Adrenal gland (tissue), 9 donors: ENCODE measurements at regions not wholly inside any gene's neighbourhood (a gene's known extent, or its start where the extent isn't known, plus 50 kb on each side); places are given as distances from the start of the nearest gene placed in this dataset.

ENCODE experiments used
- DNase-seq, 7 donors: peaks; one replicate each; pipeline ENCODE4 v3.0.0-alpha.2; 2019 to 2020
- H3K27ac ChIP-seq, 5 donors: fragments of 200-600 bp; sonication (generic) in 4 of 5; 1 replicate in 3 of 5; 2 replicates in 2 of 5; pipeline versions ENCODE4 v1.5.1 to v1.8.0; 2016 to 2020; ENCODE audit warnings: mild to moderate bottlenecking in 1 of 5
- H3K27me3 ChIP-seq: fragments of 200-600 bp; 2 replicates; pipeline ENCODE4 v1.8.0; 2021
- H3K36me3 ChIP-seq, 2 donors: fragments of 200-600 bp; replicated peaks in 1 of 2; 1 replicate in 1 of 2; 2 replicates in 1 of 2; pipeline versions ENCODE4 v1.5.1 to v1.8.0; 2018 to 2022
- H3K4me1 ChIP-seq, 2 donors: fragments of 200-600 bp; replicated peaks in 1 of 2; 1 replicate in 1 of 2; 2 replicates in 1 of 2; pipeline versions ENCODE4 v1.5.1 to v1.8.0; 2018 to 2021
- H3K4me3 ChIP-seq, 4 donors: fragments of 200-600 bp; sonication (generic) in 3 of 4; one replicate each; pipeline ENCODE4 v1.5.1; 2016 to 2018
- H3K9me3 ChIP-seq, 3 donors: fragments of 200-600 bp; sonication (generic) in 1 of 3; replicated peaks in 1 of 3; 1 replicate in 2 of 3; 2 replicates in 1 of 3; pipeline versions ENCODE4 v1.5.1 to v1.8.0; 2016 to 2021
- POLR2A ChIP-seq, 2 donors: fragments of 450-650 bp; IDR thresholded peaks; one replicate each; pipeline ENCODE4 v1.6.1; 2017; ENCODE audit warnings: antibody characterized with exemption in 2 of 2, mild to moderate bottlenecking in 2 of 2, moderate library complexity in 1 of 2
- WGBS, 4 donors: extraction: QIAGEN DNeasy Blood & Tissue Kit in 2 of 4; methylation state at CpG; one replicate each; pipeline versions ENCODE4 v1.1.5 to v1.1.7; 2013 to 2017; 5-methylcytosine and 5-hydroxymethylcytosine counted together
- intact Hi-C, 2 donors: fragments of 100-400 bp; cut with DNase I; formaldehyde crosslinking; loops; one replicate each; pipeline versions ENCODE4 v1.14.1 to v1.15.0; 2022 to 2023
- TF ChIP-seq, protein P1 (sequence below), 6 experiments: fragments of 450-650 bp in 4 of 6; fragments of 200-600 bp in 2 of 6; sonication (generic) in 1 of 6; IDR thresholded peaks; 1 replicate in 5 of 6; 2 replicates in 1 of 6; pipeline versions ENCODE4 v1.5.1 to v1.8.0; 2016 to 2021; ENCODE audit warnings: antibody characterized with exemption in 6 of 6, mild to moderate bottlenecking in 2 of 6, moderate library complexity in 1 of 6
- donor health status: healthy with polysubstance abuse.
- donor health status: Bipolar disorder and iron deficiency.
- donor health status: DM: yes; HTN: yes; CAD: no.
- donor health status: DM: no; HTN: no; CAD: no.
- donor health status: DM: no; HTN: no; CAD: no.

DNA sequence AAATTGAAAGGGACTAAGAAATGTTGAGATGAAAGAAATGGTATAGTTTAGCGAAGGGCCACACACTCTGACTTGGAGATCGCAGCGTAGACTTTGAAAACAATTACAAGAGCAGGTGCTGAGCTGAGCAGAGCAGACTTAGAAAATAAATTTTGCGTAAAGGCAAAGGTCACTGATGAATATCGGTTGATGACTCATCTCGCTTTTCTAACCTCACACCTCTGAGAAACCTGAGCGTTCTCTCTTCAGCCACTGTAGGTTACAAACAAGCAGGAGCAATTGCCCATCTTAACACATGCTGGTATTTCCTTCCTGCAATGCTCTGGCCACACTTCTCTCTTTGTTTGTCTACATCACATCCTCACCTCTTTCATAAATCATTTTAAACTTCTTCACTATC, 190.6 kb upstream of the C9orf72 start:
- intact Hi-C loops = no loop called here
- H3K27me3 ChIP-seq = no peaks in the 10 kb centered on the region
- no peaks in the 10 kb centered on the region for H3K36me3 ChIP-seq
- WGBS, 4 donors = 73 to 84% (median 79%) methylated on average over 7 of the region's 7 CpGs
- no peaks in the 10 kb centered on the region for H3K4me1 ChIP-seq
- no peak overlapping the region for H3K4me3 ChIP-seq
- no peak overlapping the region for H3K27ac ChIP-seq
- no peaks in the 10 kb centered on the region for H3K9me3 ChIP-seq
- no peak for DNase-seq
- TF ChIP-seq, protein P1, sequence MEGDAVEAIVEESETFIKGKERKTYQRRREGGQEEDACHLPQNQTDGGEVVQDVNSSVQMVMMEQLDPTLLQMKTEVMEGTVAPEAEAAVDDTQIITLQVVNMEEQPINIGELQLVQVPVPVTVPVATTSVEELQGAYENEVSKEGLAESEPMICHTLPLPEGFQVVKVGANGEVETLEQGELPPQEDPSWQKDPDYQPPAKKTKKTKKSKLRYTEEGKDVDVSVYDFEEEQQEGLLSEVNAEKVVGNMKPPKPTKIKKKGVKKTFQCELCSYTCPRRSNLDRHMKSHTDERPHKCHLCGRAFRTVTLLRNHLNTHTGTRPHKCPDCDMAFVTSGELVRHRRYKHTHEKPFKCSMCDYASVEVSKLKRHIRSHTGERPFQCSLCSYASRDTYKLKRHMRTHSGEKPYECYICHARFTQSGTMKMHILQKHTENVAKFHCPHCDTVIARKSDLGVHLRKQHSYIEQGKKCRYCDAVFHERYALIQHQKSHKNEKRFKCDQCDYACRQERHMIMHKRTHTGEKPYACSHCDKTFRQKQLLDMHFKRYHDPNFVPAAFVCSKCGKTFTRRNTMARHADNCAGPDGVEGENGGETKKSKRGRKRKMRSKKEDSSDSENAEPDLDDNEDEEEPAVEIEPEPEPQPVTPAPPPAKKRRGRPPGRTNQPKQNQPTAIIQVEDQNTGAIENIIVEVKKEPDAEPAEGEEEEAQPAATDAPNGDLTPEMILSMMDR (IDR thresholded peaks at IDR 0.05) = no peak
- no peak for TF ChIP-seq POLR2A (IDR thresholded peaks at IDR 0.05)

DNA sequence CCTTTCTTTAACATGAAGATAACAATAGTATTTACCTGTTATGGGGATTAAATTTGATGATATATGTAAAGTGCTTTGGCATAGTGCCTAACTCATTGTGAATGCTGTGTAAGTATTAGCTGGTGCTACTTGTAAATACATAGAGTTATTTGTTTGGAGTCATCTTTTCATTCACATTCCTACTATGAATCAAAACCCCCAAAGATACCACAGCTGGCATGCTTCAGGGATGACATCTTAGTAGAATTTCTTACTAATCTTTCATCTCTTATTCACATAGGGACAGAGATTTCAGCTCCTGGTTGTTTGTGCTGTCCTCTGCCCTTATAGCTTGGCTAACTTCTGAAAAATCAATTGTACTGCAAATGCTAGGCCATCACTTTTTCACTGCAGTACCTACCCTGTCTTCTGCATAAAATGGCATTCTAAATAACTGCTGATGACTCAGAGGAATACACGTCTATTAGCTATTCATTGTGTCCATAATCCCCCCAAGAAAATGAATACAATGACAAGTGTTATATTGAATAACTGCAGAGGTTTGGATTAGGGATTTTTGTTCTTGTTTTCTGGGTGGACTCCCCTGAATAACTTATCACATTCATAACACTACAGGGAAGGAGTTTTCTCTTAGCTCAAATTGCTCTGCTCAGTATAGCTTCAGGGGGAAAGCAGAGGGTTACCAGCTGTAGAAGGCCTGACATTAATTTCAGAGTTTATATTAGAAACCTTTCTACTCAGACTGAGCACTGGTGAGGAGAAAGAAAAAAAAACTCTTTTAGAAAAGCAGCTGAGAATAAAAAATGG, 192.2 kb upstream of the C9orf72 start:
- no peak for DNase-seq
- TF ChIP-seq, protein P1 (IDR thresholded peaks at IDR 0.05) = no peak
- TF ChIP-seq POLR2A (IDR thresholded peaks at IDR 0.05) = no peak
- intact Hi-C loops = no loop called here
- H3K27ac ChIP-seq = no peak overlapping the region
- no peak overlapping the region for H3K4me3 ChIP-seq
- no peaks in the 10 kb centered on the region for H3K27me3 ChIP-seq
- WGBS, 4 donors = 52 to 71% (median 56%) methylated on average over 1 of the region's 1 CpG
- H3K4me1 ChIP-seq = no peaks in the 10 kb centered on the region
- H3K36me3 ChIP-seq = no peaks in the 10 kb centered on the region
- H3K9me3 ChIP-seq = no peaks in the 10 kb centered on the region

DNA sequence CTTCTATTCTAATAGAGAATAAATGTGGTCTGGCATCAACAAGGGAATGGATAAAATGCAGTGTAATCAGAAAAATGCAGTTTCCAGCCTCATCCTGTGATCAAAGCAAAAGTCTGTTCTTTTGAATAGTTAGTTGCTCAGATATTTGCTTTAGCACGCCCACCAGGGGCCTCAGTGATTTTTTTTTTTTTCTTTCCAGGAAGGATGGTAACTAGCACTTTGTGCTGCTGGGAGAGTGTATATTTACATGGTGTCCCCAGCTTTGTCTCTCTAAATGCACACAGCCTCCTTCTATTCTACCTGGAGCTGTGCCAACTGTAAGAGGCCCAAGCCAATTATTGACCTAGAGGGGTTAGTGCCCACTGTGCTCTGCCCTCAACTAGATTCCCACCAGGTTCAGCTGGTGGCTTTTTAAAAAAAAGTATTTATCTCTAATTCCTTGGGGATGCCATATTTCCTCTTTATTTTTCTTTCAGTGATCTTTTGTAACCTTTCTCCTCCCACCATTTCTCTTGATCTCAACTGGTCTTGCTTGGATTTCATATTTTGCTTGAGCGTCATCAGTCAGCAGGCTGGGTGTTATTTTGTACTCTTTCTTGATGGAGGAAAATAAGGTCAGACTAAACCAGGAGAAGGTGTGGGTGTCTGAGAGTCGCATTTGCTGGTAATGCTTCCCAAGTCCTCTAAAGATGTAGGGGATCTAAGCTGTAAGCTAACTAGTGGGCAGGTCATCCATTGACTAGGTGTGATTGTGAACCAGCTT, 193.0 kb upstream of the C9orf72 start:
- no peak for DNase-seq
- no peaks in the 10 kb centered on the region for H3K9me3 ChIP-seq
- intact Hi-C loops = no loop called here
- no peaks in the 10 kb centered on the region for H3K36me3 ChIP-seq
- no peak overlapping the region for H3K4me3 ChIP-seq
- no peaks in the 10 kb centered on the region for H3K4me1 ChIP-seq
- no peaks in the 10 kb centered on the region for H3K27me3 ChIP-seq
- WGBS, 4 donors = 61 to 72% (median 68%) methylated on average over 3 of the region's 3 CpGs
- no peak for TF ChIP-seq POLR2A (IDR thresholded peaks at IDR 0.05)
- TF ChIP-seq, protein P1 (IDR thresholded peaks at IDR 0.05) = no peak
- no peak overlapping the region for H3K27ac ChIP-seq

DNA sequence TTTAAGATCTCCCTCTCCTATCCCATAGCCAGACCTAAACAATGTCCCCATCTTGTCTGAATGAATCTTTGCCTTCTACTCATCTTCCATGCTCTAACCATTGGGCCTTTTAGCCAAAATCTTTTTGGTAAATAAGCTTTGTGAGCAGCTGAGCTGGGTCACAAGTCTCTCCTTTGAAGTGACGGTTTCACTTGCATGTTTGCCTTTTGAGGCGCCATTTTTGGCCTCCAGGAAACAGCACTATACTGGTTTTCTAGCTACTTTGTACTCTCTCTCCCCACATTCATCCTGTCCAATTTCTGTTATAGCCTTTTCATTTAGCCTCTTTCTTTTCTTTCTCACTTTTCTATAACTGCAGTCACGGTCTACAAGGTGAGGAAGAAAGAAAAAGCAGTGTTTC, 195.5 kb upstream of the C9orf72 start:
- 62 to 85% (median 66%) methylated on average over 3 of the region's 3 CpGs for WGBS, 4 donors
- intact Hi-C loops = no loop called here
- no peaks in the 10 kb centered on the region for H3K27me3 ChIP-seq

More for the DNA sequence above, 195.5 kb upstream of the C9orf72 start:
- no peak overlapping the region for H3K27ac ChIP-seq
- H3K4me1 ChIP-seq = no peaks in the 10 kb centered on the region
- TF ChIP-seq POLR2A (IDR thresholded peaks at IDR 0.05) = no peak
- TF ChIP-seq, protein P1 (IDR thresholded peaks at IDR 0.05) = no peak
- no peaks in the 10 kb centered on the region for H3K9me3 ChIP-seq
- no peak overlapping the region for H3K4me3 ChIP-seq
- DNase-seq = no peak
- H3K36me3 ChIP-seq = no peaks in the 10 kb centered on the region
